SK-N-SH (cell line): ENCODE measurements at regions not wholly inside any gene's neighbourhood (a gene's known extent, or its start where the extent isn't known, plus 50 kb on each side); places are given as distances from the start of the nearest gene placed in this dataset.

Source experiments
- CTCF ChIA-PET: fragments of 300-600, 350-600 bp; formaldehyde crosslinking; extraction: SDS; loops from one replicate; lab custom pipeline; 2021; lab: Yijun Ruan, JAX
- POLR2A ChIA-PET: fragments of 350-600 bp; sonication (Branson Sonifier 250); formaldehyde crosslinking; extraction: SDS; loops from one replicate; lab custom pipeline; 2020; ENCODE audit warnings: antibody characterized with exemption, inconsistent platforms; lab: Yijun Ruan, JAX
- DNase-seq: peaks from one replicate; pipeline ENCODE4 v3.0.0; 2012
- H2AFZ ChIP-seq: fragments of 200-600 bp; sonication (generic); 2 replicates; pipeline ENCODE4 v1.8.1; 2016; ENCODE audit warnings: antibody characterized with exemption, mild to moderate bottlenecking, low read depth
- H3F3A ChIP-seq: fragments of 200-600 bp; sonication (generic); replicated peaks from 2 replicates; pipeline ENCODE3; 2016; ENCODE audit warnings: antibody characterized with exemption, mild to moderate bottlenecking; ENCODE audit not compliant: insufficient read depth
- H3K27ac ChIP-seq, 2 experiments: fragments of 200-500 bp in 1 of 2; fragments of 200-600 bp in 1 of 2; sonication (Bioruptor generic) in 1 of 2; sonication (generic), shearing (Covaris generic) in 1 of 2; 2 replicates each; pipeline versions ENCODE4 v1.5.1 to v1.6.1; 2014 to 2016; ENCODE audit warnings: low read depth in 2 of 2, inconsistent platforms in 1 of 2, low read length in 1 of 2, mild to moderate bottlenecking in 1 of 2, mixed read lengths in 1 of 2
- H3K27me3 ChIP-seq: fragments of 200-600 bp; sonication (generic), shearing (Covaris generic); 2 replicates; pipeline ENCODE4 v1.6.1; 2016; ENCODE audit warnings: mixed run types; ENCODE audit not compliant: insufficient read depth
- H3K36me3 ChIP-seq, 2 experiments: fragments of 200-500 bp in 1 of 2; fragments of 200-600 bp in 1 of 2; sonication (Bioruptor generic) in 1 of 2; sonication (generic) in 1 of 2; replicated peaks in 1 of 2; 2 replicates each; pipeline versions ENCODE3 to v1.5.1; 2014 to 2016; ENCODE audit warnings: low read length in 1 of 2, mild to moderate bottlenecking in 1 of 2; ENCODE audit not compliant: insufficient read depth in 2 of 2, control insufficient read depth in 1 of 2
- H3K4me1 ChIP-seq, 2 experiments: fragments of 200-500 bp in 1 of 2; fragments of 200-600 bp in 1 of 2; sonication (Bioruptor generic) in 1 of 2; sonication (generic), shearing (Covaris generic) in 1 of 2; 2 replicates each; pipeline versions ENCODE4 v1.5.1 to v1.6.1; 2014 to 2016; ENCODE audit warnings: low read depth in 1 of 2, low read length in 1 of 2, mixed run types in 1 of 2; ENCODE audit not compliant: insufficient read depth in 2 of 2, control insufficient read depth in 1 of 2
- H3K4me2 ChIP-seq: fragments of 200-600 bp; sonication (generic), shearing (Covaris generic); 2 replicates; pipeline ENCODE4 v1.6.1; 2017; ENCODE audit warnings: mixed run types
- H3K4me3 ChIP-seq, 2 experiments: fragments of 200-500 bp in 1 of 2; fragments of 200-600 bp in 1 of 2; sonication (Bioruptor generic) in 1 of 2; sonication (generic), shearing (Covaris generic) in 1 of 2; 2 replicates each; pipeline versions ENCODE4 v1.5.1 to v1.8.1; 2014 to 2016; ENCODE audit warnings: low read depth in 2 of 2, inconsistent platforms in 1 of 2, low read length in 1 of 2, mild to moderate bottlenecking in 1 of 2, mixed read lengths in 1 of 2, moderate library complexity in 1 of 2
- H3K79me2 ChIP-seq: fragments of 200-600 bp; sonication (generic); 2 replicates; pipeline ENCODE4 v1.8.1; 2017; ENCODE audit warnings: mild to moderate bottlenecking; ENCODE audit not compliant: insufficient read depth
- H3K9ac ChIP-seq: fragments of 200-600 bp; sonication (generic); 2 replicates; pipeline ENCODE4 v1.6.1; 2017; ENCODE audit warnings: mixed run types
- H3K9me2 ChIP-seq: fragments of 200-600 bp; sonication (generic); 2 replicates; pipeline ENCODE4 v1.6.1; 2017; ENCODE audit warnings: mixed run types
- H3K9me3 ChIP-seq: fragments of 200-600 bp; sonication (generic); 2 replicates; pipeline ENCODE4 v1.6.1; 2017; ENCODE audit warnings: mixed run types, mild to moderate bottlenecking, moderate library complexity
- H4K20me1 ChIP-seq: fragments of 200-600 bp; sonication (generic); 2 replicates; pipeline ENCODE4 v1.6.1; 2017; ENCODE audit warnings: mild to moderate bottlenecking, mixed run types; ENCODE audit not compliant: insufficient read depth
- EP300 ChIP-seq, 2 experiments: IDR thresholded peaks; 2 replicates each; pipeline versions ENCODE4 v1.4.0 to v1.6.1; 2012; ENCODE audit warnings: borderline replicate concordance in 1 of 2, low read depth in 1 of 2, low read length in 1 of 2
- FOSL2 ChIP-seq: IDR thresholded peaks from 2 replicates; pipeline ENCODE4 v1.4.0; 2012; ENCODE audit warnings: low read depth, mild to moderate bottlenecking, moderate library complexity, borderline replicate concordance
- FOXJ3 ChIP-seq: sonication (generic); formaldehyde crosslinking; IDR thresholded peaks from 2 replicates; pipeline ENCODE4 v1.5.1; 2020; ENCODE audit warnings: mild to moderate bottlenecking, missing genetic modification reagents
- FOXM1 ChIP-seq: IDR thresholded peaks from 2 replicates; pipeline ENCODE4 v1.4.0; 2012; ENCODE audit warnings: low read depth, mild to moderate bottlenecking
- GATA2 ChIP-seq: sonication (generic); formaldehyde crosslinking; IDR thresholded peaks from 2 replicates; pipeline ENCODE4 v1.5.0; 2020; ENCODE audit warnings: mild to moderate bottlenecking, missing genetic modification reagents
- JUND ChIP-seq: IDR thresholded peaks from 2 replicates; pipeline ENCODE4 v1.4.0; 2012
- MEF2A ChIP-seq: IDR thresholded peaks from 2 replicates; pipeline ENCODE4 v1.4.0; 2012; ENCODE audit warnings: low read depth, borderline replicate concordance
- MXI1 ChIP-seq: IDR thresholded peaks from 2 replicates; pipeline ENCODE4 v1.6.1; 2012; ENCODE audit warnings: mild to moderate bottlenecking, low read depth, low read length, improper control_type of control experiment
- NFIC ChIP-seq: IDR thresholded peaks from 2 replicates; pipeline ENCODE4 v1.4.0; 2012; ENCODE audit warnings: borderline replicate concordance
- NRF1 ChIP-seq: IDR thresholded peaks from 2 replicates; pipeline ENCODE4 v1.6.1; 2012; ENCODE audit warnings: low read depth, mild to moderate bottlenecking, low read length
- POLR2AphosphoS5 ChIP-seq: IDR thresholded peaks from 2 replicates; pipeline ENCODE4 v1.6.1; 2012; ENCODE audit warnings: low read depth, low read length
- RAD21 ChIP-seq: IDR thresholded peaks from 2 replicates; pipeline ENCODE4 v1.6.1; 2012; ENCODE audit warnings: mild to moderate bottlenecking, low read length
- TCF12 ChIP-seq: IDR thresholded peaks from 2 replicates; pipeline ENCODE4 v1.4.0; 2012
- WGBS: methylation state at CpG from one replicate; pipeline ENCODE4 v1.1.6; 2017; ENCODE audit warnings: low lambda C conversion rate; 5-methylcytosine and 5-hydroxymethylcytosine counted together
- TF ChIP-seq, protein P1 (sequence below): IDR thresholded peaks from 2 replicates; pipeline ENCODE4 v1.4.0; 2012; ENCODE audit warnings: low read depth
- TF ChIP-seq, protein P2 (sequence below): IDR thresholded peaks from 2 replicates; pipeline ENCODE4 v1.6.1; 2012; ENCODE audit warnings: mild to moderate bottlenecking, low read depth, low read length, moderate library complexity
- TF ChIP-seq, protein P3 (sequence below): fragments of 200-600 bp; sonication (generic); IDR thresholded peaks from 2 replicates; pipeline ENCODE4 v1.6.1; 2017; ENCODE audit warnings: antibody characterized with exemption, mild to moderate bottlenecking, moderate library complexity
- TF ChIP-seq, protein P4 (sequence below): fragments of 150-350 bp; IDR thresholded peaks from 2 replicates; pipeline ENCODE4 v1.6.1; 2016; ENCODE audit warnings: mild to moderate bottlenecking, low read depth, low read length

DNA sequence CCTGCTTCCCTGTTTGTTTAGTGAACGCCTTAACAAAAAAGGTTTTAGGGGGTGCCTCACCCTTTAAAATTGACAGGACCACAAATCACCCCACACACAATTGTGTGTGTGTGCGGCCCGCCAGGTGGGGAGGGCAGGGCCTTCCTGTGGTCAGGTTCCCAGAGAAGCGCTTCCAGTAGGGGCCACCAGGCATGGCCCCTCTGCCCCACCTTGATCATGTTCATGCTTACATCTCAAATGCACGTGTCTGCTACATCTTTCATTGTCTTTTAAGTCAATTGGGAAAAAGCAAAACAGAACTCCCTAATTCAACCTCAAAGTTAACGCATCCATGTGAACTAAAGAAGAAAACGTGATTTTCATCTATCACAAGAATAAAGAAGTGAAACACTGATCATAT lies 1335.3 kb downstream of the TBC1D22A start:
- Histone ChIP-seq H3K9me3 (no peaks in the 10 kb centered on the region), H3K4me1 (no peaks in the 10 kb centered on the region), H3F3A (no peaks in the 10 kb centered on the region), H3K36me3 (no peaks in the 10 kb centered on the region), H2AFZ (no peak overlapping the region), H3K9me2 (no peaks in the 10 kb centered on the region), H3K27ac (no peak overlapping the region), H3K4me2 (no peak overlapping the region), H3K79me2 (no peaks in the 10 kb centered on the region), H3K27me3 (no peaks in the 10 kb centered on the region; the same call in 1 of the 2 replicates), H3K9ac (no peak overlapping the region), H3K4me3 (no peak overlapping the region), H4K20me1 (no peaks in the 10 kb centered on the region)
- POLR2A ChIA-PET: no interaction called here
- no peak for TF ChIP-seq FOSL2
- WGBS: 50% methylated on average over 6 of the region's 7 CpGs
- CTCF ChIA-PET: no interaction called here
- DNase-seq: no peak

DNA sequence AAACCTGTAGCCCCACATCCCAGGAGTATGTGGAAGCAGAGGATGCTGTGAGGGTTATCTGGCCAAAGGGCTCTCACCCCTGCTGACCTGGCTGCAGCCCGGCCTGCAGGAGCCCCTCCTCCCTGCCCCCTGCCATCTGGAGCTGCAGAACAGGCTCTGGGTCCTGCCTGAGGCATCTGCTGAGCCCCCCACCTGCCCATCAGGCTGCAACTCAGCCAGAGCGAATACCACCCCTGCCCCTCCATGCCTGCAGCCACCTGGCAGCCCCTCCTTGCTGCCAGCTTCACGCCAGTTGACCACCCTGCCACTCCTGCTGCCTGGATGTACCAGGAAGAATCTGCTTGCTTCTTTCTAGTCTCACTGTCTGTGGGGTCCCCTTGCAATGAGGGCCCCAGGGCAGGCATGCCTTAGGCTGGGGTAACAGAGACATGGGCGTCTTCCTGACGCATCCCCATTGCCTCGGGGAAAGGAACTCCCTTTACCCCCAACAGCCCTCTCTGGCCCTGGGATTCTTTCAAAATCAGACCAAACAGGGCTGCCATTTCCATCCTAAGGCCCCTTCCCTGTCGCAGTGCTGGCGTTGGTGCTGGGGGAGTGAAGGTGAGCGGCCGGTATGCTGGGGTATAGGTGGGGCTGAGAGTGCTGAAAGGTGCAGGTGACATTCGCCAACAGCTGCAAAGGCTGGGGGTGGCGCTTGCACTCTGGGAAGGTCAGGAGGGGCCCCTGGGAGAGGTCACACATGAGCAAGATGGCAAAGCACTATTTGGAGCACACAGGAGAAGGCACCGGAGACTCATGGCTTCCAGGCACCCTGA lies 1334.6 kb downstream of the TBC1D22A start:
- no peak for TF ChIP-seq FOXM1
- no peak for TF ChIP-seq MEF2A
- no peak for TF ChIP-seq POLR2AphosphoS5
- TF ChIP-seq FOSL2: no peak
- no peak for TF ChIP-seq TCF12
- TF ChIP-seq, protein P1, sequence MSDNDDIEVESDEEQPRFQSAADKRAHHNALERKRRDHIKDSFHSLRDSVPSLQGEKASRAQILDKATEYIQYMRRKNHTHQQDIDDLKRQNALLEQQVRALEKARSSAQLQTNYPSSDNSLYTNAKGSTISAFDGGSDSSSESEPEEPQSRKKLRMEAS: no peak
- no peak for TF ChIP-seq NRF1
- Histone ChIP-seq H3K9me2 (no peaks in the 10 kb centered on the region), H3K27ac (no peak overlapping the region), H4K20me1 (no peaks in the 10 kb centered on the region), H3K4me2 (no peak overlapping the region), H3K9ac (no peak overlapping the region), H3K27me3 (peaks cover 1% of the 10 kb centered on the region; the same call in 1 of the 2 replicates), H2AFZ (no peak overlapping the region), H3K9me3 (no peaks in the 10 kb centered on the region), H3F3A (no peaks in the 10 kb centered on the region), H3K36me3 (no peaks in the 10 kb centered on the region), H3K4me1 (no peaks in the 10 kb centered on the region), H3K4me3 (no peak overlapping the region), H3K79me2 (no peaks in the 10 kb centered on the region)
- POLR2A ChIA-PET: no interaction called here
- no peak for DNase-seq
- 21% methylated on average over 10 of the region's 13 CpGs for WGBS
- CTCF ChIA-PET: no interaction called here

DNA sequence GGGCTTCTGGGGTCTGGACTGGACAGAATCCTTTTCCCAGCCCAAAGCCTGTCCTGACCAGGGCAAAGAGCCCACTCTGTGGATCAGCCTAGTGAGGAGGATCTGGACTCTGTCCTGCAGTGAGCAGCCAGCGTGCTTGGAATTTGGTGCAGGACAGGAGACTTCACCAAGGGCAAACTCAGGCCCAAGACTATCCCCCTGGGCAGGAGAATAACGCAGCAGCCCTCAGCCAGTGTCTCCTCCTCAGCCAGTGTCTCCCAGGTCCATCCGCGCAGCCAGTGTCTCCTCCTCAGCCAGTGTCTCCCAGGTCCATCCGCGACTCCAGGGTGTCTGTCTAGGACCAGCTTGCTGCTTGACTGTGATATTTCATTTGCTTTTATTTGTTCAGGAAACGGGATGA lies 1334.0 kb downstream of the TBC1D22A start:
- H3K9me3 ChIP-seq: no peaks in the 10 kb centered on the region
- H2AFZ ChIP-seq: no peak overlapping the region
- WGBS: 17% methylated on average over 5 of the region's 7 CpGs
- H3K4me3 ChIP-seq: no peak overlapping the region
- DNase-seq: no peak
- no peak overlapping the region for H3K4me2 ChIP-seq
- H3K27me3 ChIP-seq: peaks cover 6% of the 10 kb centered on the region; the same call in 1 of the 2 replicates
- POLR2A ChIA-PET: no interaction called here
- no peak overlapping the region for H3K9ac ChIP-seq
- H4K20me1 ChIP-seq: no peaks in the 10 kb centered on the region
- no peaks in the 10 kb centered on the region for H3K79me2 ChIP-seq
- H3K36me3 ChIP-seq: no peaks in the 10 kb centered on the region
- CTCF ChIA-PET: no interaction called here
- no peak overlapping the region for H3K27ac ChIP-seq
- H3K4me1 ChIP-seq: no peaks in the 10 kb centered on the region
- no peaks in the 10 kb centered on the region for H3K9me2 ChIP-seq
- H3F3A ChIP-seq: no peaks in the 10 kb centered on the region
- TF ChIP-seq FOXM1: no peak
- TF ChIP-seq EP300 (IDR thresholded peaks at IDR 0.05; ENCODE audit: borderline replicate concordance in 1 of 2, low read depth in 1 of 2, low read length in 1 of 2): no peak
- no peak for TF ChIP-seq FOXJ3 (CRISPR knock-in tag)
- no peak for TF ChIP-seq RAD21
- TF ChIP-seq NFIC: no peak
- no peak for TF ChIP-seq JUND
- TF ChIP-seq, protein P2, sequence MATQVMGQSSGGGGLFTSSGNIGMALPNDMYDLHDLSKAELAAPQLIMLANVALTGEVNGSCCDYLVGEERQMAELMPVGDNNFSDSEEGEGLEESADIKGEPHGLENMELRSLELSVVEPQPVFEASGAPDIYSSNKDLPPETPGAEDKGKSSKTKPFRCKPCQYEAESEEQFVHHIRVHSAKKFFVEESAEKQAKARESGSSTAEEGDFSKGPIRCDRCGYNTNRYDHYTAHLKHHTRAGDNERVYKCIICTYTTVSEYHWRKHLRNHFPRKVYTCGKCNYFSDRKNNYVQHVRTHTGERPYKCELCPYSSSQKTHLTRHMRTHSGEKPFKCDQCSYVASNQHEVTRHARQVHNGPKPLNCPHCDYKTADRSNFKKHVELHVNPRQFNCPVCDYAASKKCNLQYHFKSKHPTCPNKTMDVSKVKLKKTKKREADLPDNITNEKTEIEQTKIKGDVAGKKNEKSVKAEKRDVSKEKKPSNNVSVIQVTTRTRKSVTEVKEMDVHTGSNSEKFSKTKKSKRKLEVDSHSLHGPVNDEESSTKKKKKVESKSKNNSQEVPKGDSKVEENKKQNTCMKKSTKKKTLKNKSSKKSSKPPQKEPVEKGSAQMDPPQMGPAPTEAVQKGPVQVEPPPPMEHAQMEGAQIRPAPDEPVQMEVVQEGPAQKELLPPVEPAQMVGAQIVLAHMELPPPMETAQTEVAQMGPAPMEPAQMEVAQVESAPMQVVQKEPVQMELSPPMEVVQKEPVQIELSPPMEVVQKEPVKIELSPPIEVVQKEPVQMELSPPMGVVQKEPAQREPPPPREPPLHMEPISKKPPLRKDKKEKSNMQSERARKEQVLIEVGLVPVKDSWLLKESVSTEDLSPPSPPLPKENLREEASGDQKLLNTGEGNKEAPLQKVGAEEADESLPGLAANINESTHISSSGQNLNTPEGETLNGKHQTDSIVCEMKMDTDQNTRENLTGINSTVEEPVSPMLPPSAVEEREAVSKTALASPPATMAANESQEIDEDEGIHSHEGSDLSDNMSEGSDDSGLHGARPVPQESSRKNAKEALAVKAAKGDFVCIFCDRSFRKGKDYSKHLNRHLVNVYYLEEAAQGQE: no peak
- no peak for TF ChIP-seq MXI1
- TF ChIP-seq, protein P3, sequence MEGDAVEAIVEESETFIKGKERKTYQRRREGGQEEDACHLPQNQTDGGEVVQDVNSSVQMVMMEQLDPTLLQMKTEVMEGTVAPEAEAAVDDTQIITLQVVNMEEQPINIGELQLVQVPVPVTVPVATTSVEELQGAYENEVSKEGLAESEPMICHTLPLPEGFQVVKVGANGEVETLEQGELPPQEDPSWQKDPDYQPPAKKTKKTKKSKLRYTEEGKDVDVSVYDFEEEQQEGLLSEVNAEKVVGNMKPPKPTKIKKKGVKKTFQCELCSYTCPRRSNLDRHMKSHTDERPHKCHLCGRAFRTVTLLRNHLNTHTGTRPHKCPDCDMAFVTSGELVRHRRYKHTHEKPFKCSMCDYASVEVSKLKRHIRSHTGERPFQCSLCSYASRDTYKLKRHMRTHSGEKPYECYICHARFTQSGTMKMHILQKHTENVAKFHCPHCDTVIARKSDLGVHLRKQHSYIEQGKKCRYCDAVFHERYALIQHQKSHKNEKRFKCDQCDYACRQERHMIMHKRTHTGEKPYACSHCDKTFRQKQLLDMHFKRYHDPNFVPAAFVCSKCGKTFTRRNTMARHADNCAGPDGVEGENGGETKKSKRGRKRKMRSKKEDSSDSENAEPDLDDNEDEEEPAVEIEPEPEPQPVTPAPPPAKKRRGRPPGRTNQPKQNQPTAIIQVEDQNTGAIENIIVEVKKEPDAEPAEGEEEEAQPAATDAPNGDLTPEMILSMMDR: no peak
- no peak for TF ChIP-seq GATA2 (CRISPR knock-in tag)
- TF ChIP-seq, protein P4, sequence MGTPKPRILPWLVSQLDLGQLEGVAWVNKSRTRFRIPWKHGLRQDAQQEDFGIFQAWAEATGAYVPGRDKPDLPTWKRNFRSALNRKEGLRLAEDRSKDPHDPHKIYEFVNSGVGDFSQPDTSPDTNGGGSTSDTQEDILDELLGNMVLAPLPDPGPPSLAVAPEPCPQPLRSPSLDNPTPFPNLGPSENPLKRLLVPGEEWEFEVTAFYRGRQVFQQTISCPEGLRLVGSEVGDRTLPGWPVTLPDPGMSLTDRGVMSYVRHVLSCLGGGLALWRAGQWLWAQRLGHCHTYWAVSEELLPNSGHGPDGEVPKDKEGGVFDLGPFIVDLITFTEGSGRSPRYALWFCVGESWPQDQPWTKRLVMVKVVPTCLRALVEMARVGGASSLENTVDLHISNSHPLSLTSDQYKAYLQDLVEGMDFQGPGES: no peak
